ENCODE measurements at regions not wholly inside any gene's neighbourhood (a gene's known extent, or its start where the extent isn't known, plus 50 kb on each side); places are given as distances from the start of the nearest gene placed in this dataset.

DNA sequence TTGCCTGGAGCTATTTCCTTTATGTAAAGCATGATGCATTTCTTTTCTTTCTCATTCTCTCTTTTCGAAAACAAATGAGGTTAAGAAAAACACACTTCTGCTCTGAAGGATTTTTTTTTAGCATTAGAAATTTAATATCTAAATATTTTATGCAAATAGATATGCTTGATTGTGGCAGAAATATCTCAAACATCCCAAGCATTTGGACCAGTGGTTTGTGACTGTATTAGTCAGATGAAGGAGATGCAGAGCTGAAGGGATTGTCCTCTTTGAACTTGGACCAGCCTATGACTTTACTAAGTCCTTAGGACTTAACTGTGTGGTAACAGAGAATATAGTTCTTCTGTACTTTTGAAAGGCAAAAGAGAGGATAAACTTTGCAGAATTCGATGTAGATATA lies 335.9 kb upstream of the NT5C1B start (continued):
- TF ChIP-seq, protein P1, sequence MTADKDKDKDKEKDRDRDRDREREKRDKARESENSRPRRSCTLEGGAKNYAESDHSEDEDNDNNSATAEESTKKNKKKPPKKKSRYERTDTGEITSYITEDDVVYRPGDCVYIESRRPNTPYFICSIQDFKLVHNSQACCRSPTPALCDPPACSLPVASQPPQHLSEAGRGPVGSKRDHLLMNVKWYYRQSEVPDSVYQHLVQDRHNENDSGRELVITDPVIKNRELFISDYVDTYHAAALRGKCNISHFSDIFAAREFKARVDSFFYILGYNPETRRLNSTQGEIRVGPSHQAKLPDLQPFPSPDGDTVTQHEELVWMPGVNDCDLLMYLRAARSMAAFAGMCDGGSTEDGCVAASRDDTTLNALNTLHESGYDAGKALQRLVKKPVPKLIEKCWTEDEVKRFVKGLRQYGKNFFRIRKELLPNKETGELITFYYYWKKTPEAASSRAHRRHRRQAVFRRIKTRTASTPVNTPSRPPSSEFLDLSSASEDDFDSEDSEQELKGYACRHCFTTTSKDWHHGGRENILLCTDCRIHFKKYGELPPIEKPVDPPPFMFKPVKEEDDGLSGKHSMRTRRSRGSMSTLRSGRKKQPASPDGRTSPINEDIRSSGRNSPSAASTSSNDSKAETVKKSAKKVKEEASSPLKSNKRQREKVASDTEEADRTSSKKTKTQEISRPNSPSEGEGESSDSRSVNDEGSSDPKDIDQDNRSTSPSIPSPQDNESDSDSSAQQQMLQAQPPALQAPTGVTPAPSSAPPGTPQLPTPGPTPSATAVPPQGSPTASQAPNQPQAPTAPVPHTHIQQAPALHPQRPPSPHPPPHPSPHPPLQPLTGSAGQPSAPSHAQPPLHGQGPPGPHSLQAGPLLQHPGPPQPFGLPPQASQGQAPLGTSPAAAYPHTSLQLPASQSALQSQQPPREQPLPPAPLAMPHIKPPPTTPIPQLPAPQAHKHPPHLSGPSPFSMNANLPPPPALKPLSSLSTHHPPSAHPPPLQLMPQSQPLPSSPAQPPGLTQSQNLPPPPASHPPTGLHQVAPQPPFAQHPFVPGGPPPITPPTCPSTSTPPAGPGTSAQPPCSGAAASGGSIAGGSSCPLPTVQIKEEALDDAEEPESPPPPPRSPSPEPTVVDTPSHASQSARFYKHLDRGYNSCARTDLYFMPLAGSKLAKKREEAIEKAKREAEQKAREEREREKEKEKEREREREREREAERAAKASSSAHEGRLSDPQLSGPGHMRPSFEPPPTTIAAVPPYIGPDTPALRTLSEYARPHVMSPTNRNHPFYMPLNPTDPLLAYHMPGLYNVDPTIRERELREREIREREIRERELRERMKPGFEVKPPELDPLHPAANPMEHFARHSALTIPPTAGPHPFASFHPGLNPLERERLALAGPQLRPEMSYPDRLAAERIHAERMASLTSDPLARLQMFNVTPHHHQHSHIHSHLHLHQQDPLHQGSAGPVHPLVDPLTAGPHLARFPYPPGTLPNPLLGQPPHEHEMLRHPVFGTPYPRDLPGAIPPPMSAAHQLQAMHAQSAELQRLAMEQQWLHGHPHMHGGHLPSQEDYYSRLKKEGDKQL (CRISPR knock-in tag; IDR thresholded peaks at IDR 0.05; ENCODE audit: low read depth): no peak
- TF ChIP-seq FOXA1 (IDR thresholded peaks at IDR 0.05): no peak
- TF ChIP-seq FOXA1 (CRISPR knock-in tag; IDR thresholded peaks at IDR 0.05): no peak
- no peak for TF ChIP-seq KDM5A (IDR thresholded peaks at IDR 0.05; ENCODE audit: borderline replicate concordance, low read length)
- TF ChIP-seq ZNF496 (CRISPR knock-in tag; IDR thresholded peaks at IDR 0.05; ENCODE audit: insufficient replicate concordance): no peak
- no peak for TF ChIP-seq FOXO1 (CRISPR knock-in tag; IDR thresholded peaks at IDR 0.05)
- no peak for TF ChIP-seq ZNF253 (CRISPR knock-in tag; IDR thresholded peaks at IDR 0.05; ENCODE audit: borderline replicate concordance)
- TF ChIP-seq SIN3A (IDR thresholded peaks at IDR 0.05; ENCODE audit: borderline replicate concordance, low read depth, low read length): no peak
- no peak for TF ChIP-seq NR2F6 (IDR thresholded peaks at IDR 0.05)
- TF ChIP-seq NR2F6 (CRISPR knock-in tag; IDR thresholded peaks at IDR 0.05): no peak
- no peak for TF ChIP-seq SATB2 (CRISPR knock-in tag; IDR thresholded peaks at IDR 0.05)

DNA sequence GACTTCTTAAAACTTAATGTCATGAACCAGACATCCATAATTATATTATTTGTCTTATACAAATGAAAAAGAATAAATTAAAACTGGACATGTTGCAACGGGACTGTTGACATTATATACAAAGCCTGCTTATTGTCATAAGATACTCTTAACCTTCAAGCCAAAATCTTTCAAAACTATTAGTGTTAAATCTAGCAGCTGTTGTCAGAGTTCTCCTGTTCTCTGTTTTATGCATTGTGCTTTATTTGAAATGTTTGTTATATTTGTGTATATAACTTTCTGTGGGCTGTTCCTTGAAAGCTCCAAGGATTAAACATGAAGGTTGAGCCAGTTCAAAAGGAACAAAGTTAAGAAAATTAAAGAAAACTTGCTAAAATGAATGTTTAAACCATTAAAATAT lies 335.5 kb upstream of the NT5C1B start:
- CTCF ChIA-PET (ENCODE audit: low intra/inter-chr PET ratio, low total read pairs): no interaction called here
- in situ Hi-C loops (cut with HindIII; ENCODE audit: extremely low pct_ligation_motif_present, low pct_unique_long_range_greater_than_20kb) (no loop called here), intact Hi-C loops (cut with micrococcal nuclease; ENCODE audit: unreplicated experiment) (no loop called here)
- WGBS (ENCODE audit: low lambda C conversion rate): 53% methylated on average over 1 of the region's 1 CpG
- ATAC-seq: no peak
- POLR2A ChIA-PET: no interaction called here
- DNase-seq (ENCODE audit: low spot score): no peak
- no peaks in the 10 kb centered on the region for H4K20me1 ChIP-seq (ENCODE audit: insufficient read depth, low read length)
- peaks cover 11% of the 10 kb centered on the region for H3K4me1 ChIP-seq (ENCODE audit: insufficient read depth, low read length)
- no peak overlapping the region for H3K4me3 ChIP-seq (replicated peaks in 1 of 3; ENCODE audit: insufficient read depth in 1 of 3, low read depth in 2 of 3, low read length in 3 of 3)
- H2AFZ ChIP-seq (ENCODE audit: low read length): no peak overlapping the region
- H3K79me2 ChIP-seq (ENCODE audit: insufficient read depth, low read length): no peaks in the 10 kb centered on the region
- H3K9me3 ChIP-seq (ENCODE audit: low read length): peaks cover 8% of the 10 kb centered on the region; the same call in 1 of the 2 replicates
- no TSS peak for BruUV-seq (replicated peaks)
- H3K36me3 ChIP-seq (replicated peaks in 1 of 2; ENCODE audit: control insufficient read depth in 1 of 2, insufficient read depth in 2 of 2, low read length in 2 of 2): no peaks in the 10 kb centered on the region
- no peaks in the 10 kb centered on the region for H3K27me3 ChIP-seq (ENCODE audit: control insufficient read depth in 1 of 2, insufficient read depth in 2 of 2, low read length in 2 of 2)
- H3K27ac ChIP-seq (ENCODE audit: extremely low read length, insufficient read depth, low read length): no peak overlapping the region
- FAIRE-seq: no peak
- H3K4me2 ChIP-seq (ENCODE audit: low read depth, low read length): no peak overlapping the region
- H3K9ac ChIP-seq (ENCODE audit: insufficient read depth, low read depth, low read length): no peak overlapping the region
- TF ChIP-seq TEAD3 (CRISPR knock-in tag; optimal IDR thresholded peaks at IDR 0.05; ENCODE audit: borderline replicate concordance) (no peak), BORCS8-MEF2B (CRISPR knock-in tag; IDR thresholded peaks at IDR 0.05) (no peak), ATM (IDR thresholded peaks at IDR 0.05; ENCODE audit: borderline replicate concordance) (no peak), EP300 (IDR thresholded peaks at IDR 0.05; ENCODE audit: low read depth in 2 of 2, low read length in 2 of 2) (no peak), EP300 (CRISPR knock-in tag; IDR thresholded peaks at IDR 0.05; ENCODE audit: borderline replicate concordance) (no peak)
- TF ChIP-seq, protein P2, sequence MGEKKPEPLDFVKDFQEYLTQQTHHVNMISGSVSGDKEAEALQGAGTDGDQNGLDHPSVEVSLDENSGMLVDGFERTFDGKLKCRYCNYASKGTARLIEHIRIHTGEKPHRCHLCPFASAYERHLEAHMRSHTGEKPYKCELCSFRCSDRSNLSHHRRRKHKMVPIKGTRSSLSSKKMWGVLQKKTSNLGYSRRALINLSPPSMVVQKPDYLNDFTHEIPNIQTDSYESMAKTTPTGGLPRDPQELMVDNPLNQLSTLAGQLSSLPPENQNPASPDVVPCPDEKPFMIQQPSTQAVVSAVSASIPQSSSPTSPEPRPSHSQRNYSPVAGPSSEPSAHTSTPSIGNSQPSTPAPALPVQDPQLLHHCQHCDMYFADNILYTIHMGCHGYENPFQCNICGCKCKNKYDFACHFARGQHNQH (CRISPR knock-in tag; IDR thresholded peaks at IDR 0.05): no peak
- TF ChIP-seq, protein P3, sequence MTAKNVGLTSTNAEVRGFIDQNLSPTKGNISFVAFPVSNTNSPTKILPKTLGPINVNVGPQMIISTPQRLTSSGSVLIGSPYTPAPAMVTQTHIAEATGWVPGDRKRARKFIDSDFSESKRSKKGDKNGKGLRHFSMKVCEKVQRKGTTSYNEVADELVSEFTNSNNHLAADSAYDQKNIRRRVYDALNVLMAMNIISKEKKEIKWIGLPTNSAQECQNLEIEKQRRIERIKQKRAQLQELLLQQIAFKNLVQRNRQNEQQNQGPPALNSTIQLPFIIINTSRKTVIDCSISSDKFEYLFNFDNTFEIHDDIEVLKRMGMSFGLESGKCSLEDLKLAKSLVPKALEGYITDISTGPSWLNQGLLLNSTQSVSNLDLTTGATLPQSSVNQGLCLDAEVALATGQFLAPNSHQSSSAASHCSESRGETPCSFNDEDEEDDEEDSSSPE (CRISPR knock-in tag; IDR thresholded peaks at IDR 0.05): no peak
